ENCODE measurements at regions not wholly inside any gene's neighbourhood (a gene's known extent, or its start where the extent isn't known, plus 50 kb on each side); places are given as distances from the start of the nearest gene placed in this dataset.
"Not testable (repeated sequence)": the region's sequence is repeated elsewhere in the genome, so short reads cannot be mapped to it uniquely, and the experiment has no call there.

DNA sequence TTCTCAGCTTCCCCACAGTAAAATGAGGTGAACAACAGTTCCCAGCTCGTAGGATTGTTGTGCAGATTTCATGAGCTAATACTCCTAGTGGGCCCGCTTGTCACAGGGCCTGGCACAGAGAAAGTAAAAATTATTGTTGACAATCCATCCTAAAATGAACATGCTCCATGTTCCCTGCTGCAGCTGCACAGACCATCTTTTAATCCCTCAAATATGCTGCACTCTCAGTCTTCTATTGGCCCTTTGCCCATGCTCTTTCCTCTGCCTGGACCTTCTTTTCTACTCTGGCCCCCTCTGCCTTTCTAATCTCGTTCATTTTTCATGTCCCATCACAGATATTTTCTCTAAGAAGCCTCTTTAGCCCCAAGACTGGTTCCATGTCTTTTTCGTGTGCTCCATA, 117.7 kb upstream of the NR3C1 start:
- DNase-seq, result no peak

- DNase-seq, result not testable (repeated sequence)
These were observed 115.7 kb upstream of the NR3C1 start for GRCh38 chr5:143519215-143519614.

DNA sequence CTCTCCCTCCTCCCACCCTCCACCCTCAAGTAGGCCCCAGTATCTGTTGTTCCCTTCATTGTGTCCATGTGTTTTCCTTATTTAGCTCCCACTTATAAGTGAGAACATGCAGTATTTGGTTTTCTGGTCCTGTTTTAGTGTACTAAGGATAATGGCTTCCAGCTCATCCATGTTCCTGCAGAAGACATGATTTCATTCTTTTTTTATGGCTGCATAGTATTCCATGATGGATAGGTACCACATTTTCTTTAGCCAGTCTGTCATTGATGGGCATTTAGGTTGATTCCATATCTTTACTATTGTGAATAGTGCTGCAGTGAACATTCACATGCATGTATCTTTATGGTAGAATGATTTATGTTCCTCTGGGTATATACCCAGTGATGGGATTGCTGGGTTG, 114.3 kb upstream of the NR3C1 start:
- DNase-seq, result not testable (repeated sequence)

DNA sequence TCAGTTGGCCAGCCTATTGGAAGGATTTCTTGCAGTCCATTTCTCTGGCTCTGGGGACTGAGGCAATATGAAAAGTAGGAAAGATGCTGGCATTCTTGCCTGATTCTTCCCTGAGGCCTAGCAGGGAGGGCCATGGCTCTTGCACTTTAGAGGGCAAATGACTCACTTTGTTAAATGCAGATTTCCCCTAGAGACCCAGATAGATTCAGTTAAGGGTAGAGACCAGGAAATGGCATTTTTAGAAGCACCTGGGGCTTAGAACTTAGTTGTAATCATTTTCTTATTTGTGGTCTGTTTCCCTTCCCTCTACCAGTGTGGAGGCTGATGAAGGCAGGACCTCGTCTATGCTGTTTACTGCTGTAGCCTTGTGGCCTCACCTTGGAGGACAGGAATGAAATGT, 112.8 kb upstream of the NR3C1 start:
- DNase-seq, result no peak

DNA sequence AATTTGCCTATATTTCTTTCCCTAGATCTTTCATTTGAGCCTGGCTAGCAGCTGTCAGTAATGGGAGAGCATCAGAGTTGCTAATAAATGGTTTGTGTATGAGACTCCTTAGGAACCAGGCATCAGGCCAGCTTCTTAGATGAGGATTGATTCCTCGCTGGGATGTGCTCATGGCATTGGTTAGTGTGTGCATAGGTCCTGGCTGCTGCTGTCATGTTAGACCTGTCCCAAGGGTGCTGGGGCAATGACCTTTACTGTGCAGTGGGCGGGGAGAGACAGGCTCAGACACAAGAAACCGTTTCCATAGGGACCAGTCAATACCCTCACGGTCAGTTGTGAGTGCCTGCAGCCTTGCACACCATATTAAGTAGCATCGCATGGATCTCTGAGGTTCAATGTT, 112.3 kb upstream of the NR3C1 start:
- peak; percentile 80 for DNase-seq

- DNase-seq, result no peak
These were observed 111.3 kb upstream of the NR3C1 start for GRCh38 chr5:143514616-143515335.

- DNase-seq, result no peak
These were observed 110.2 kb upstream of the NR3C1 start for GRCh38 chr5:143513720-143514119.

DNA sequence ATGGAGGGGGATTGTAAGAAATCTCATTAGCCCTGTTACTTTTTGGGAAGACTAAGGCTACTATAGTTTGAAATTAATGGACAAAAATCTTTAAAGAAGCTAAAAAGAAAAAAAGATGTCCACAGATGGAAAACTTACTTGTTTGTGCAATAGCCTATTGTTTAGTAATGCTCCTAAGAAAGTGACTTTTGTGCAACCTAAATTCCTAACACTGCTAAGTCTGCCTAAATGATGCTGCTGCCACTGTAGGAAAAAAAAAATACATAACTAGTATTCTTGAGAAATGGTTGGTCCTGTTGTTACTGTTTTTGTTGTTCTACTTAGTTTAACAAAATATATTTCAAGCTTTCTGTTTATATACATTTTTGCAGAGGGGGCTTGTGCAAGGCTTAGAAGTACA, 108.2 kb upstream of the NR3C1 start:
- no peak for DNase-seq

- no peak for DNase-seq
These were observed 106.3 kb upstream of the NR3C1 start for GRCh38 chr5:143509758-143510221.

- no peak for DNase-seq
These were observed 103.5 kb upstream of the NR3C1 start for GRCh38 chr5:143506836-143507552.

GRCh38 chr5:143505934-143506333, 102.4 kb upstream of the NR3C1 start:
- DNase-seq, result no peak

DNA sequence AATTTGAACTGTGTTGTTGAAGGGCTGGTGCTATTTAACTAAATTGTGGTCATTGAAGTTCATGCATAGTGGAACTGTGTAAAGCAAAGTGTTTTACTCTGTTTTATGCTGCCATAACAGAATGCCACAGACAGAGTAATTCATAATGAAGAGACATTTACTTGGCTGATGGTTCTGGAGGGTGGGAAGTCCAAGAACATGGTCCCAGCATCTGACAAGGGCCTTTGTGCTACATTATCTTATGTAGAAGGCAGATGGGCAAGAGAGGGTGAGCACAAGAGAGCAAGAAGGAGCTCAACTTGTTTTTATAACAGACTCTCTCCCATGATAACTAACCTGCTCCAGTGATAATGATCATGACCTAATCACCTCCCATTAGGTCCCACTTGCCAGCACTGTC, 101.9 kb upstream of the NR3C1 start:
- no peak for DNase-seq

- DNase-seq, result peak; percentile 64
These were observed 98.0 kb upstream of the NR3C1 start for GRCh38 chr5:143501310-143502044.

- DNase-seq, result no peak
These were observed 96.1 kb upstream of the NR3C1 start for GRCh38 chr5:143499480-143500114.

- DNase-seq, result no peak
These were observed 95.3 kb upstream of the NR3C1 start for GRCh38 chr5:143498821-143499220.

DNA sequence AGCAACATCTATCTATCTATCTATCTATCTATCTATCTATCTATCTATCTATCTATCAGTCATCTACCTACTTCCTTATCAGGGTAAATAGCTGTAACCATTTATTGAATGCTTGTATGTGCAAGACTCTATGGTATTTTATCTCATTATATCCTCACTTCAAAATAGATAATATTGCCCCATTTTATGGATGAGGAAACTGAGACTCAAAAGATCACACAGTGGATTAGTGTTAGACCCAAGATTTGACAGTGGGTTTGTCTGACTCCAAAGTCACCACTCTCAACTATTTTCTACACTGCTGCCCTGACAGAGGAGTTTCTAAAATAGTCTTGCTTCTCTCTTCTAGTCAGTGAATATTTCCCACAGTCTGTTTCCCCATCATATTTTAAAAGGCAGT, 94.3 kb upstream of the NR3C1 start:
- no peak for DNase-seq

DNA sequence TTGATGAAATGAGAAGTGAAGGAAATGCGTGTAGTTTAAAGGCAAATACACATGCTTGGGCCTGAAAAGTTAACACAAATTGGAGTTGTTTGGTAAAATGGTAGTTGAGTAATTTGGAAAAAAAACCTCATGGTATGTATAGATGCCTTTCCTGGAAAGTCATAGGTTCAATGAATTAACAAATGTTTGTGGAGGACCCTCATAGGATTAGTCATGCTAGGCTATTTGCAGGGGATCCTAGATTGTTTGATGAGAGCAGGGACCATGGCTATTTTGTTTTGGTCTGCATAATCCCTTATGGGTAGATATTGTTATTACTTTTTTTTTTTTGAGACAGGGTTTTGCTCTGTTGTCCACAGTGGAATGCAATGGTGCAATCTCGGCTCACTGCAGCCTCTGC, 93.5 kb upstream of the NR3C1 start:
- no peak for DNase-seq

GRCh38 chr5:143495821-143496275, 92.4 kb upstream of the NR3C1 start:
- DNase-seq, result peak; percentile 62

DNA sequence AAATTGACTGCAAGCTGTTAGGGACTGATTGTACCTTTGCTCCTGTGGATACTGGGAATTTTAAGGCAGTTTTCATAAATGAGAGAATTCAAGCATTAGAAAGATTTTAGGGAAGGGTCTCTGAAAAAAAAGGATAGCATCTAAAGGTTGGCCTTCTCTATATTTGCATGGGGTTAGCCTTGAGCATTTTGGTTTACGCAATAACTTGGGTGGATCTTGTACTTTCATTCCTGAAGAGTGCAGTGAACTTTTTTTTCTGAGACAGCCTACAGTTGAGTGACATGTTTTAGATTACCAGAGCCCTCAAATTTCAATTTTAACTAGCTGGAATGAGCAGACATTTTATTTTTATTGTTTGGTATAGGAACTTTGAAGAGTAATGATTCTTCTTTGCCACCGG, 91.6 kb upstream of the NR3C1 start:
- no peak for DNase-seq

DNA sequence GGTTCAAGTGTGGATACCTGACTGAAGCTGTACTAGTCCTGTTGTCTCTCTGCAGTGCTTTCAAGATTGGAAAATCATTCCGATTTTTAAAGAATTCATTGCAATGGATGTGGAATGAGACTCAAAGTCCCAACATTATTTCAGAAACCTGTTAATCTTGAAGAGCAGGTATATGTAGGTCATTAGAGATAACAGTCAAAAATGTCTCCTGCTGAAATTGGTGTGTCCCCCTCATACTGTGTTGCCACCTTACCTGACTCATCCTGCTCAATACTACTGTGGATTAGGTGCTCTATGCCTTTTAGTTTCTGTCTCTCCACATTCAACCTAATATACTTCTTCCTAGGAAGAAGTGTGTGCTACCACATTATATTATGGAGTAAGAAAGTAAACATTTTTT, 91.1 kb upstream of the NR3C1 start:
- no peak for DNase-seq

DNA sequence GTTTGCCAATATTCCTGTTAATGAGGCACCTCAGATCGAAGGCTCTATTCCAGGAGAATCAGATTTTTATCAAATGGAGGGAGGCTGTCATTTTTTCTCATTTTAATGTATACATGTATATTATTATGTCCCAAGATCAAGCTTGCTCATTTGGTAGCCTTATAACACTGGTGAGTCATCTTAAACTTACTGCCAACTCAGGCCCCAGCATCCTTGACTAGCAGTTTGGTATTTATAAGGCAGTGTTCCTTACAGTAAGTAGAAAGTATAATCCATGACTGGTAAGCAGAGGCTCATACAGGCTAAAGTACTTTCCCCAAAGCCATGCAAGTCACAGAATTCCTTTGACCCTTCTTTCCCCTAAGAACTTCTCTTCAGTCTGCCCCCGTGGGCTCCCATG, 90.7 kb upstream of the NR3C1 start:
- DNase-seq, result no peak

DNA sequence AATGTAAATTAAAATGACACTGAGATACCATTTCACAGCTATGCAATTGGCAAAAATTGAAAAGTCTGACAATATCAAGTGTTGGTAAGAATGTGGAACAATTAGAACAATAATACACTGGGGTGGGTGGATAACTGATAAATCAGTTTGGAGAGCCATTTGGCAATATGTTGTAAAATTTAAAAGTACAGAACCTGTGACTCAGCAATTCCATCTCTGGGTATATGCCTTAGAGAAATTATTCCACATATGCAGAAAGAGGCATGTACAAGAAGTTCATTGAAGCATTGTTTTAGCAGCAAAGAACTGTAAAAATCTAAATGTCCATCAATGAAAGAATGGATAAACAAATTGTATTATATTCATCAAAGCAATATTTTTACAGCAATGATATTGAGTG, 89.3 kb upstream of the NR3C1 start:
- DNase-seq, result no peak

DNA sequence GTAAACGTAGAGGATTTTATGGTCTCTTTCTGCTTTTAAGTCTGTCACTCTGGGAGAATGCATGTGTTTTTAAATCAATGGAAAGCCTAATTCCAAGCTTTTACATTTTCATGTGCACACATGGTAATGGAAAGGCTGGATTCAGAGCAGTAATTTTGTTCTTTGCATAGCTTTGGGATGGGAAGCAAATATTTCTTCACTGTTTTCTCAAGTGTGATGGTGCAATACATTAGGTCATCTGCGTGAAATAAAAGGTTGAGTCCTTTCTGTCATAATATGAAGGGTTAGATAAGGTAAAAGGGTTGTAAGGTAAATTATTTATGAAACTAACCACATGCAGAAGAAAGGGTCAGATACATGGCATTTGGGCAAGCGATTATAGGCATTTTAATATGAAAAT, 88.2 kb upstream of the NR3C1 start:
- DNase-seq, result no peak
